ENCODE measurements at regions not wholly inside any gene's neighbourhood (a gene's known extent, or its start where the extent isn't known, plus 50 kb on each side); places are given as distances from the start of the nearest gene placed in this dataset.
"Not testable (repeated sequence)": the region's sequence is repeated elsewhere in the genome, so short reads cannot be mapped to it uniquely, and the experiment has no call there.

DNA sequence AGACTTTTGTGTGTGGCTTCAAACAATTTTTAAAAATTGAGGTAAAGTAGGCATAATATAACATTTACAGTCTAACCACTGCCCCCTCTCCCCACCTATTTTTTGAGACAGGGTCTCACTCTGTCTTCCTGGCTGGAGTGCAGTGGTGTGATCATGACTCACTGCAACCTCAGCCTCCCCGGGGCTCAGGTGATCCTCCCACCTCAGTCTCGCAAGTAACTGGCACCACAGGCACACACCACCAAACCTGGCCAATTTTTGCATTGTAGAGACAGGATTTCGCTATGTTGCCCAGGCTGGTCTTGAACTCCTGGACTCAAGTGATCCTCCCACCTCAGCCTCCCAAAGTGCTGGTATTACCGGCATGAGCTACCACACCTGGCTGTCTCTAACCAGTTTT lies 161.8 kb downstream of the GOSR1 start:
- not testable (repeated sequence) for DNase-seq

DNA sequence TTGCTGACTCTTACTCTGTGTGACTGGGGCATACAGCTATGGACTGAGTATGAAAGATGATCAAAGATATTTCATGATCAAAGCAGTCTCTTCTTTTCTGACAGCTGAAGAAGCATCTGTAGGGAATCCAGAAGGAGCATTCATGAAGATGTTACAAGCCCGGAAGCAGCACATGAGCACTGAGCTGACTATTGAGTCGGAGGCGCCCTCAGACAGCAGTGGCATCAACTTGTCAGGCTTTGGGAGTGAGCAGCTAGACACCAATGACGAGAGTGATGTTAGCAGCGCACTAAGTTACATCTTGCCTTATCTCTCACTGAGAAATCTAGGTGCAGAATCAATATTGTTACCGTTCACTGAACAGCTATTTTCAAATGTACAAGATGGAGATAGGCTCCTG lies 154.4 kb downstream of the GOSR1 start:
- DNase-seq = not testable (repeated sequence)

DNA sequence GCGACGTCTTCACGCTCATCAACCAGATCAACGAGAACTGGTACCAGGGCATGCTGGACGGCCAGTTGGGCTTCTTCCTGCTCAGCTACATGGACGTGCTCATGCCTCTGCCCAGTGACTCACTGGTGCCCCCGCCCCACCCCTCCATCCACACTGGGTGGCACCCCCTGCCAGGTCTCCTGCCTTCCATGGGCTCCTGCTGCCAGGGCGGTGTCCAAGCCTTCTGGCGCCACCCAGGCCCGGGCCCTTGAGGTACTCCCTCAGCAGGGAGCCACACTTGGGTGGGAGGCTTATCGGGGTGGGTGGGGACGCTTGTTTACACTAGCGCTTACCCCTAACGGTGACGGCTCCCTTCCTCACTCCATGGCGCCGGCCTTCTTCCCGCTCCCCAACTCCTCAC lies 148.2 kb downstream of the GOSR1 start:
- not testable (repeated sequence) for DNase-seq

DNA sequence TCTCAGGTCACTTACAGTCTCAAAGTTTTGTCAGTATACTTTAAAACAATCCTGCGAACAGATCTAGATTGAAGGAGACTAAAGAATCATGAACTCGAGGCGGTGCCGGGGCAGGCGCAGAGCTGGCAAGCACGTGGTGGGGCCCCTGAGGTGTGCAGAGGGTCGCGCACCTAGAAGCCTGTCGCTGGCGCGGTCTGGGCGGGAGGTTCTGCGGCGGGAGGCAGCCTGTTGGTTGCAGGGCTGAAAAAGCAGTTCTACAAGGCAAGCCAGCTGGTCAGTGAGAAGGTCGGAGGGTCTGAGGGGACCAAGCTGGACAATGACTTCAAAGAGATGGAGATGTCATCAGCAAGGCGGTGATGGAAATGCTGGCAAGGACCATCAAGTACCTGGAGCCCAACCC lies 147.0 kb downstream of the GOSR1 start:
- DNase-seq = not testable (repeated sequence)

DNA sequence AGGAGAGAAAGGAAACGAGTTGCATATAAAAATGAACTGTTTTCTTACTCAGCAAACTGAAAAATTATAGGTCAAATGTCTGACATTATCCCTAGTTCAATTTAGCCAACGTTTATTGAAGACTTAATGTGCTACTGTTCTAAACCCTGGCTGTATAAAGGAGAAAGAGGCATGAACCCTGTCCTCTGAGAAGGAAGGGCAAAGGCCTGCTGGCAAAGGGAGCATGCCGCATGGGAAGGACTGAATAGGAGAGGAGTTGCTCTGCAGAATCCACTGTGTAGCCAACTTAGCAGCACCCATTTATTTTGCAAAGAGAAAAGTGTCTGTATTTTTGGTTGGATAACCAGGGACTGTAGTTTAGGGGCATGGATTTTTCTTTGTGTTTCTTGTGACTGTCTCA lies 132.5 kb downstream of the GOSR1 start:
- DNase-seq = not testable (repeated sequence)

DNA sequence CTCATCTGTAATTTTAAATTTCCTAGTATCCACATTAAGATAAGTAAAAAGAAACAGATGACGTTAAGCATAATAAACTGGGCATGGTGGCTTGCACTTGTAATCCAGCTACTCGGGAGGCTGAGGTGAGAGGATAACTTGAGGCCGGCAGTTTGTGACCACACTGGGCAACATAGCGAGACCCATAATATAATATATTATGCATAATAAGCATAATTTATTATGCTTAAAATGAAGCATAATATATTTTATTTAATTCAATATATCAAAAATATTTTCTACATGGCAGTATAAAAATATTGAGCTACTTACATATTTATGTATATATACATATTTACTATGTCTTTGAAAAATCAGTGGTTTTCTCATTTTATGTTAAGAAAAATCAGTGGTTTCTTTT lies 128.3 kb downstream of the GOSR1 start:
- DNase-seq = no peak

DNA sequence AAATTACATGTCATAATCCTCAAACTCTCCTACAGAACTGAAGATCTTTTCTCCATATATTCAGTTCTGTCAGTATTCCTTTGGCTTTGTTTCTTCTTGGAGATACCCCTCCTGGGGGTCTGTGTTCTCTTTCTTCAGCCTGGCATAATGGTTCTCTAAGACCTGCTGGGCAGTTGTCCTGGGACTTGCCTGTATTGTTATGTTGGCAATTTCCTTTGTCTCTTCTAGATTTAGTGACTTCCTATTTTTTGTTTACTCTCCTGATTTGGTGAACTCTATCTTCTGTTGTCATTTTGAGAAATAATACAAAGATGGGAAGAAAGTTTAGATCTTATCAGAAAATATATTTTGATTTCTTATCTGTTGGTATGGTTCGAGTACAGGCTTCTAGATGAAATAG lies 127.8 kb downstream of the GOSR1 start:
- no peak for DNase-seq

DNA sequence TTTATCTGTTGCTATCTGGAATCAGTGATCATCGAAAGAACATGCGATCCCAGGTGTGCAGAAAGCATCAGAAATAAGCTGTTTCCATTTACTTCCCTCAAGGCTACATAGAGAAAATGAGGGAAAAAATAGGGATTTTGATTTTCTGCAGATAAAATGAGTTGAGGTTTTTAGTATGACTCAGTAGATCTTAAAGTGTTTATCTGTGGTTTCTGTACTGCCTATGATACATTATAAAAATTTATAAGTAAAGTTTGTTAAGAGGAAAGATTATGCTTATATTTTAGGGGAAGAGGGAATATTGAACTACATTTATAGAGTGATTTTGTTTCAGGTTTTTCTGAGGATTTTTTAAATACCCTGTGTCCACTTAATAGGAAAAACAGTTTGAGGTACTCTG lies 125.2 kb downstream of the GOSR1 start:
- peak; percentile 24 for DNase-seq

DNA sequence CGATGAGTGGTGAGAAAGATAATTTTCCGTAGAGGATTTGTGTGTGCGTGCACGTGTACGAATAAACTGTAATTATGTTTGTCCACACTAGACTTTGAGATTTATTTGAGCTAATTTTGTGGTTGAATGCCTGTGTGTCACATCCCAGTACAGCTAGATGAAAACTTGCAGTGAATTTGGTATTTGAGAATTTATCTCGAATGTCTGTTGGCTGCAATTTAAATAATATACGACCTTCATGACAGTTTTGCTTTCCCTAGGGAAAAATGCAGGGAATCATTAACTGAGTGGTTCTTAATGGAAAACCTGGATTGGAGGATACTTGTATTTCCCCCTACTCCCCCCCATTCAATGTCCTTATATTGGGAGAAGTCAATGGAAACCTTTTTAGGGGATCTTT lies 124.8 kb downstream of the GOSR1 start:
- DNase-seq = not testable (repeated sequence)

DNA sequence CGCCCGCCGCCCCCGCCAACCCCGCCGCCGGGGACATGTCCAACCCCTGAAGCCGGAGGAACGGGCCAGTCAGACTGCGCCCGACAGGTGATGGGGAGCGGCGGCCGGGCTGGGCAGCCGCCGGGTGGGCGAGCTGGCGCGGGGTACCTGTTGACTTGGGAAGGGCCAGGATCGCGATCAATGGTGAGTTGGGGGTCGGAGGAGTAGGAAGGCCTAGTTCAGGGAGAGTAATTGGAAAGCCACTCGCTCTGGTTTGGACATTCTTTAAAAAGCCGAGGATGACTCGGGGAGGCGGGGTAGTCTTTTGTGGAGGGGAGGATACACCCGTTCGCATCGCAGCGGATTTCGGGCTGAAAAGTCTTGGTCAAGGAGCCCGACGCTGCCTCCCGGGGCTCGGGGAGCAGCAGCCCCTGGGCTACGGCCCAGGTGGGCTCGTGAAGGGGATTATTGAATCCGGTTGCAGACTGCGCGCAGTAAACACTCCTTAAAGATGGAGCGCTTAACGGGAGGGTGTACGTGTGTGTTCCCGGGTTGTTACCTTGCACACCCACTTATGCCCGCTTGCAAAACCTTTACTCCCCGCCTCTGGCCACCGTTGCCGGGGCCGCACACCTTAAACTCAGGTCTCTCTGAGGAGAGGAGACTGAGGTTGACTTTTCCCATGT lies 123.8 kb downstream of the GOSR1 start:
- DNase-seq = peak; percentile 25

DNA sequence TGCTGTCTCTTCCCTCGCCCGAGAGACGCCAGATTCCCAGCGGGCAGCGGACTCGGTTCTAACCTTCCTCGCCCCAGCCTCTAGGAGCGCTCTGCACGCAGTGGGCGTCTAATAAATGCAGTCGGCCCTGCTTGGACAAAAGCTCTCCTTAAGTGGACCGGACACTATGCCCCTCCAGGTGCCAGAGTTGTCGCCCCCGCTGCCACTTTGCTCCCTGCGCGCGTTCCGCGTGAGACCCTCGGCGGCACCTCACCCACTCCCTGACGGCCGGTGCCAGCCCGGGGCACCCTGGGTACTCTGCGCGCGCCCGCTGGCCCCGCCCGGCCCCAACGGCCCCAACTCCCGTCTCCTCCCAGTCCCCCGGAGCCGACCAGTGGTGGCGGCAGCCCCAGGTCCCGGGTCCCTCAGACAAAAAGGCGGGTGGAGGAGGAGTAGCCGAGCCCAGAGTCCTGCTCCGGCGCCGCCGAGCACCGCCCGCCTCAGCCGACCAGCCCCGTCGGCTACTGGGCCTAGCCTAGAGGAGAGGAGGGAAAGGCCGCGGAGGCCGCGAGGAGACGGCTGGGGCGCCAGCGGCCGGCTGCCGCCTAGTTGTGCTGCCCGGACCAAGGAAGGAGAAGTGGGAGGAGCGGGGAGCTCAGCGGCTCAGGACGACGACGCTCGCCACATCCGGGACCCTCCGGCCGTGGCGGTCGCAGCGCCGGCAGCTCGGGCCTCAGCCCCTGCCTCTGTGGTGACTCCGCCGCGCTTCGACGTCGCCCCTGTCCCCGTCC lies 123.0 kb downstream of the GOSR1 start:
- DNase-seq = peak; percentile 86

DNA sequence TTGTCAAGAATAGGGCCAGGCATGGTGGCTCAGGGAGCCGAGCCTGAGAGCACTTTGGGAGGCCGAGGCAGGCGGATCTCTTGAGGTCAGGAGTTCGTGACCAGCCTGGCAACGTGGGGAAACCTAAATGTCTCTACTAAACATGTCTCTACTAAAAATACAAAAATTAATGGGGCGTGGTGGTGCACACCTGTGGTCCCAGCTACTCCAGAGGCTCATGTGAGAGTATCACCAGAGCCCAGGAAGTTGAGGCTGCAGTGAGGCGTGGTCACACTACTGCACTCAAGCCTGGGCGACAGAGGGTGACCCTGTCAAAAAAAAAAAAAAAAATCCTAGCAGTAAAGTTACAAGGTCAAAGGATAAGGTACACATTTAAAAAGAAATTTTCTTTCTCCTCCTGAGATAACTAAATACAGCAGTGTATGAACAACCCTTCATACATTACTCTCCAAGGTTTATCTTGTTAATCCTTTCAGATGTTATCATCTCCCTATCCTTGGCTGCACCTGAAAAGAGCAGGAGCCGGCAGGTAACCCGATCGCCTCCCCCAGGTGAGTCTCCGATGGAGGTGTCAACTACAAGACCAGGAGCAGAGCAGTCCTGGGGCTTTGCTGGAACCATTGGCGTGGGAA lies 122.3 kb downstream of the GOSR1 start:
- DNase-seq = no peak

DNA sequence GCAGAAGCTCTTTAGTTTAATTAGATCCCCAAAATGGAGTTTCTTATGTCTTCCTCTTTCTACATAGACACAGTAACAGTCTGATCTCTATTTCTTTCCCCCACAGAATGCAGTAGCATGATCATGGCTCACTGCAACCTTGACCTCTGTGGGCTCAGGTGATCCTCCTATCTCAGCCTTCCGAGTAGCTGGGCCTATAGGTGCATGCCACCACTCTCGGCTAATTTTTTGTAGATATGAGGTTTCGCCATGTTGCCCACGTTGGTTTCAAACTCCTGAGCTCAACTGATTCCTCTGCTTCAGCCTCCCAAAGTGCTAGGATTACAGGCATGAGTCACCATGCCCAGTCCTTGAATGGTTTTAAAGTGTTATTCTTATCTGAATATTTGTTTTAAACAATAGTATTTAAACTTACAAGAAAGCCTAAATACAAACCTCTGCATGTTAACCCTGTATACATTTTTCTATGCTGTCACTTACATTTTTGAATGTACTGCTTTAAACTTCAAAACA lies 120.6 kb downstream of the GOSR1 start:
- peak; percentile 27 for DNase-seq

DNA sequence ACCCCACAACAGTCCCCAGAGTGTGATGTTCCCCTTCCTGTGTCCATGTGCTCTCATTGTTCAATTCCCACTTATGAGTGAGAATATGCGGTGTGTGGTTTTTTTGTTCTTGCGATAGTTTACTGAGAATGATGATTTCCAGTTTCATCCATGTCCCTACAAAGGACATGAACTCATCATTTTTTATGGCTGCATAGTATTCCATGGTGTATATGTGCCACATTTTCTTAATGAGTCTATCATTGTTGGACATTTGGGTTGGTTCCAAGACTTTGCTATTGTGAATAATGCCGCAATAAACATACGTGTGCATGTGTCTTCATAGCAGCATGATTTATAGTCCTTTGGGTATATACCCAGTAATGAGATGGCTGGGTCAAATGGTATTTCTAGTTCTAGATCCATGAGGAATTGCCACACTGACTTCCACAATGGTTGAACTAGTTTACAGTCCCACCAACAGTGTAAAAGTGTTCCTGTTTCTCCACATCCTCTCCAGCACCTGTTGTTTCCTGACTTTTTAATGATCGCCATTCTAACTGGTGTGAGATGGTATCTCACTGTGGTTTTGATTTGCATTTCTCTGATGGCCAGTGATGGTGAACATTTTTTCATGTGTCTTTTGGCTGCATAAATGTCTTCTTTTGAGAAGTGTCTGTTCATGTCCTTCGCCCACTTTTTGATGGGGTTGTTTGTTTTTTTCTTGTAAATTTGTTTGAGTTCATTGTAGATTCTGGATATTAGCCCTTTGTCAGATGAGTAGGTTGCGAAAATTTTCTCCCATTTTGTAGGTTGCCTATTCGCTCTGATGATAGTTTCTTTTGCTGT lies 120.0 kb downstream of the GOSR1 start:
- not testable (repeated sequence) for DNase-seq

DNA sequence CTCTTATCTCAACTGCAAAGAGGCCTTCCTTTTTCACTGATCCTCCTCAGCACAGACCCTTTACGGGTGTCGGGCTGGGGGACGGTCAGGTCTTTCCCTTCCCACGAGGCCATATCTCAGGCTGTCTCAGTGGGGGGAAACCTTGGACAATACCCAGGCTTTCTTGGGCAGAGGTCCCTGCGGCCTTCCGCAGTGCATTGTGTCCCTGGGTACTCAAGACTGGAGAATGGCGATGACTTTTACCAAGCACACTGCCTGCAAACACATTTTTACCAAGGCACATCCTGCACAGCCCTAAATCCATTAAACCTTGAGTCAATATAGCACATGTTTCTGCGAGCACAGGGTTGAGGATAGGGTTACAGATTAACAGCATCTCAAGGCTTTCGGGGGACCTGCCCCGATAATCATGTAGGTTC lies 117.8 kb downstream of the GOSR1 start:
- not testable (repeated sequence) for DNase-seq

DNA sequence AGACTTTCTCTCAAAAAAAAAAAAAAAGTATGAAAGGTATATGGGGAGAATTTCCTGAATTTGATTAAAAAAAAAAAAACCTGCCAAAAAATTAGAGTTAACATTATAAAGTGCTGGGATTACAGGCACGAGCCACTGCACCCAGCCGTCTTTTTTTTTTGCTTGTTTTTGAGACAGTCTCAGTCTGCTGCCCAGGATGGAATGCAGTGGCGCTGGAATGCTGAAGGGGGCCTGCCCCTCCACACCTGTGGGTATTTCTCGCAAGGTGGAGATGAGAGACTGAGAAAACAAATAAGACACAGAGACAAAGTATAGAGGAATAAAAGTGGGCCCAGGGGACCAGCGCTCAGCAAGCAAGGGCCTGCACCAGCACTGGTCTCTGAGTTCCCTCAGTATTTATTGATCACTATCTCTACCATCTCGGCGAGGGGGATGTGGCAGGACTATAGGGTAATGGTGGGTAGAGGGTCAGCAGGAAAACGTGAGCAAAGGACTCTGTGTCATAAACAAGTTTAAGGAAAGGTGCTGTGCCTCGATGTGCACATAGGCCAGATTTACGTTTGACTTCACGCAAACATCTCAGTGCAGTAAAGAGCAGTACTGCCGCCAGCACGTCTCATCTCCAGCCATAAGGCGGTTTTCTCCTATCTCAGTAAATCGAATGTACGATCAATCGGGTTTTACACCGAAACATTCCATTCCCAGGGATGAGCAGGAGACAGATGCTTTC lies 117.2 kb downstream of the GOSR1 start:
- no peak for DNase-seq

DNA sequence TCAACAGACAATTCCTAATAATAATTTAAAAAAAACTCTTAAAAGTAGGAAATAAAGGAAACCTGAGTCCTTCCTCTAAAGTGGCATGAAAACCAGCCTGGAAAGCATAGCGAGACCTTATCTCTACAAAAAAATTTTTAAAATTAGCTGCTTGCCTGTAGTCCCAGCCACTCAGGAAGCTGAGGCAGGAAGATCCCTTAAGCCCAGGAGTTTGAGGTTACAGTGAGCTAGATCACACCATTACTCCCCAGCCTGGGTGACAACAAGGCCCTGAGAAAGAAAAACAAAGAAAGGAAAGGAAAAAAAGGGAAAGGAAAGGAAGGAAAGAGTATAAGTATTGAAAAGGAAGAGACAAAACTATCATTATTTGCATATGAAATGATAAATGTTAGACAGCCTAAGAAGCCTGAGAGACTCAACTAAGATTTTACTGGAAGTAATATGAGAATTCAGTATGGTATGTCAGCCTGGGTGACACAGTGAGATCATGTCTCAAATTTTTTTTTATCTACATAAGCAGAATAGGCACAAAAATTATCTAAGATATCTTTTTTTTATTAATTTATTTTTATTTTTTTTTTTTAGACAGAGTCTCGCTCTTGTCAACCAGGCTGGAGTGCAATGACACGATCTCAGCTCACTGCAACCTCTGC lies 113.0 kb downstream of the GOSR1 start:
- DNase-seq = peak; percentile 60

DNA sequence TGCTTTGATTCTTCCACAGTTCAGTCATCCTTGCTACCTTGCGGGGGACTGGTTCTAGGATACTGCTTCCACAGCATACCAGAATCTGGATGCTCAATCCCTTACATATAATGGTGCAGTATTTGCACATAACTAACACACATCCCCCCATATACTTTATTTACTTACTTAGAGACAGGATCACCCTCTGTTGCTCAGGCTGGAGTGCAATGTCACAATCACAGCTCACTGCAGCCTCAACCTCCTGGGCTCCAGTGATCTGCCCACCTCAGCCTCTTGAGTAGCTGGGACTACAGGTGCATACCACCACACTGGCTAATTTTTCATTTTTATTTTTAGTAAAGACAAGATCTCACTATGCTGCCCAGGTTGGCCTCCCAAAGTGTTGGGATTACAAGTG lies 112.2 kb downstream of the GOSR1 start:
- no peak for DNase-seq

DNA sequence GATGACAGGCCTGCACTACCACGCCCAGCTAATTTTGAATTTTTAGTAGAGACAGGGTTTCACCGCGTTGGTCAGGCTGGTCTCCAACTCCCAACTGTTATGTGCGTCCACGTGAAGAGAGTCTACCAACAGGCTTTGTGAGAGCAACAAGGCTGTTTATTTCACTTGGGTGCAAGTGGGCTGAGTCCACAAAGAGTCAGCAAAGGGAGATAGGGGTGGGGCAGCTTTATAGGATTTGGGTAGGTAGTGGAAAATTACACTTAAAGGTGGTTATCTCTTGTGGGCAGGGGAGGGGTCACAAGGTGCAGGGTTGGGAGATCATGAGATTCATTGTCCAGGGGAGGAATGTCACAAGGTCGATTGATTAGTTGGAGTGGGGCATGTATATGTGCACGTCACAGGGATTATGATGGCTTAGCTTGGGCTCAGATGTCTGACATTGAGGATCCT lies 111.6 kb downstream of the GOSR1 start:
- no peak for DNase-seq

DNA sequence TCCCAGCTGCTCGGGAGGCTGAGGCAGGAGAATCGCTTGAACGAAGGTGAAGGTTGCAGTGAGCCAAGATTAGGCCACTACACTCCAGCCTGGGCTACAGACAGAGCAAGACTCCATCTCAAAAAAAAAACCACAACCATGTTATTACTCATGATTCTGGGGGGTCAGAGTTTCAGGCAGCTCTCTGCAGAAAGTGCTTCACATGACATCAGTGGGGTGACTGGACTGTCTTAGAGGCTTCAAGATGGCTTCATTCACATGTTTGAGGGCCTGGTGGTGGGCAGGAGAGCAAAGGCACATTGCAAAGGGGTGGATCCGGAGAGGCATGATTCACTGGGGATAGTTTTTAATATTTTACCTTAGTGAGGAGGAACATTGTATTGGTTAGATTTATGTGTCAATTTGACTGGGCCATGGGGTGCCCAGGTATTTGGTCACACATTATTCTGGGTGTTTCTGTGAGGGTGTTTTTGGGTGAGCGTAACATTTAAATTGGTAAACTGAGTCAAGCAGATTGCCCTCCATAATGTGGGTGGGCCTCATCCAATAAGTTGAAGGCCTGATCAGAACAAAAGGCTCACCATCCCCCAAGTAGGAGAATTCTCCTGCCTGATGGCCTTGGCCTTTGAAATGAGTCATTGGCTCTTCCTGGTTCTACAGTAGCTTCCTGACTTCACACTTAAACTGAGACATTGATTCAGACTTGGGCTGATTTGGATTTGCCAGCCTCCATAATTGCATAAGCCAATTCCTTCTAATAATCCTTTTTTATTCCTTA lies 109.8 kb downstream of the GOSR1 start:
- peak; percentile 83 for DNase-seq

Measured in fibroblast of skin of back (primary cell).